Activated CD4-positive, alpha-beta memory T cell treated with anti-CD3 and anti-CD28 coated beads for 36 hours (primary cell): ENCODE measurements at regions not wholly inside any gene's neighbourhood (a gene's known extent, or its start where the extent isn't known, plus 50 kb on each side); places are given as distances from the start of the nearest gene placed in this dataset.

Source experiments
- CTCF ChIA-PET: fragments of 350-600 bp; sonication (Branson Sonifier 250); formaldehyde crosslinking; loops from one replicate; lab custom pipeline; 2021; ENCODE audit warnings: antibody characterized with exemption, inconsistent platforms; lab: Charles Lee
- POLR2A ChIA-PET: fragments of 350-600 bp; sonication (Branson Sonifier 250); formaldehyde crosslinking; loops from one replicate; lab custom pipeline; 2021; ENCODE audit warnings: antibody characterized with exemption; lab: Charles Lee
- DNase-seq: peaks from one replicate; pipeline ENCODE4 v3.0.0-alpha.2; 2020
- H3K27ac Mint-ChIP-seq: one replicate; pipeline ENCODE4 v1.8.0; 2021; ENCODE audit warnings: mixed read lengths
- H3K27me3 Mint-ChIP-seq: one replicate; pipeline ENCODE4 v1.8.0; 2021; ENCODE audit warnings: mixed read lengths
- H3K36me3 Mint-ChIP-seq: one replicate; pipeline ENCODE4 v1.8.0; 2021; ENCODE audit warnings: mixed read lengths
- H3K4me1 Mint-ChIP-seq: one replicate; pipeline ENCODE4 v1.8.0; 2021; ENCODE audit warnings: low read depth, mixed read lengths
- H3K4me3 Mint-ChIP-seq: one replicate; pipeline ENCODE4 v1.8.0; 2021; ENCODE audit warnings: mild to moderate bottlenecking, mixed read lengths
- H3K9me3 Mint-ChIP-seq: one replicate; pipeline ENCODE4 v1.8.0; 2021; ENCODE audit warnings: mixed read lengths
- intact Hi-C: fragments of 100-400 bp; cut with micrococcal nuclease; formaldehyde crosslinking; loops from one replicate; pipeline ENCODE4 v1.15.1; 2023

- Mint-ChIP-seq H3K4me3 (no peak overlapping the region), H3K4me1 (no peaks in the 10 kb centered on the region), H3K27ac (no peak overlapping the region), H3K27me3 (peaks cover 2% of the 10 kb centered on the region), H3K9me3 (no peaks in the 10 kb centered on the region), H3K36me3 (no peaks in the 10 kb centered on the region)
- intact Hi-C loops: no loop called here
- DNase-seq: no peak
- POLR2A ChIA-PET: no interaction called here
- CTCF ChIA-PET: interaction anchor here (1.3 to 2.6 kb wide), 3 partner anchors 138 to 257 kb away, joined by 5 to 8 read pairs (median 6); no protein-coding TSS in a partner anchor
Observed at GRCh38 chr10:124251317-124252065, 158.1 kb upstream of the CHST15 start.

- no peak for DNase-seq
- no peaks in the 10 kb centered on the region for H3K36me3 Mint-ChIP-seq
- no peaks in the 10 kb centered on the region for H3K9me3 Mint-ChIP-seq
- ChIA-PET POLR2A (no interaction called here), CTCF (no interaction called here)
- no peak overlapping the region for H3K4me3 Mint-ChIP-seq
- peaks cover 2% of the 10 kb centered on the region for H3K27me3 Mint-ChIP-seq
- no peaks in the 10 kb centered on the region for H3K4me1 Mint-ChIP-seq
- no peak overlapping the region for H3K27ac Mint-ChIP-seq
- intact Hi-C loops: no loop called here
Observed at GRCh38 chr10:124250506-124250905, 157.1 kb upstream of the CHST15 start.

GRCh38 chr10:124249812-124250432 lies 156.5 kb upstream of the CHST15 start:
- intact Hi-C loops: no loop called here
- H3K27me3 Mint-ChIP-seq: peaks cover 2% of the 10 kb centered on the region
- DNase-seq: no peak
- CTCF ChIA-PET: no interaction called here
- no peak overlapping the region for H3K4me3 Mint-ChIP-seq
- H3K27ac Mint-ChIP-seq: no peak overlapping the region
- H3K9me3 Mint-ChIP-seq: no peaks in the 10 kb centered on the region
- H3K36me3 Mint-ChIP-seq: no peaks in the 10 kb centered on the region
- POLR2A ChIA-PET: no interaction called here
- no peaks in the 10 kb centered on the region for H3K4me1 Mint-ChIP-seq

GRCh38 chr10:124249196-124249595 lies 155.8 kb upstream of the CHST15 start:
- intact Hi-C loops: no loop called here
- Mint-ChIP-seq H3K4me1 (no peaks in the 10 kb centered on the region), H3K9me3 (no peaks in the 10 kb centered on the region), H3K4me3 (no peak overlapping the region), H3K27ac (no peak overlapping the region), H3K27me3 (peaks cover 2% of the 10 kb centered on the region), H3K36me3 (no peaks in the 10 kb centered on the region)
- ChIA-PET CTCF (no interaction called here), POLR2A (no interaction called here)
- no peak for DNase-seq

- H3K9me3 Mint-ChIP-seq: no peaks in the 10 kb centered on the region
- DNase-seq: no peak
- H3K4me3 Mint-ChIP-seq: no peak overlapping the region
- POLR2A ChIA-PET: no interaction called here
- CTCF ChIA-PET: no interaction called here
- peaks cover 3% of the 10 kb centered on the region for H3K27me3 Mint-ChIP-seq
- no peak overlapping the region for H3K27ac Mint-ChIP-seq
- intact Hi-C loops: no loop called here
- no peaks in the 10 kb centered on the region for H3K4me1 Mint-ChIP-seq
- no peaks in the 10 kb centered on the region for H3K36me3 Mint-ChIP-seq
Observed at GRCh38 chr10:124248056-124249045, 155.0 kb upstream of the CHST15 start.

- no peak for DNase-seq
- intact Hi-C loops: no loop called here
- Mint-ChIP-seq H3K4me1 (no peaks in the 10 kb centered on the region), H3K27me3 (peaks cover 5% of the 10 kb centered on the region), H3K4me3 (no peak overlapping the region), H3K27ac (no peak overlapping the region), H3K9me3 (no peaks in the 10 kb centered on the region), H3K36me3 (no peaks in the 10 kb centered on the region)
- ChIA-PET CTCF (no interaction called here), POLR2A (no interaction called here)
Observed at GRCh38 chr10:124245806-124246440, 152.5 kb upstream of the CHST15 start.

GRCh38 chr10:124245191-124245590 lies 151.8 kb upstream of the CHST15 start:
- no peak overlapping the region for H3K4me3 Mint-ChIP-seq
- POLR2A ChIA-PET: no interaction called here
- H3K36me3 Mint-ChIP-seq: no peaks in the 10 kb centered on the region

GRCh38 chr10:124244256-124244877 lies 151.0 kb upstream of the CHST15 start:
- H3K27ac Mint-ChIP-seq: no peak overlapping the region
- H3K4me1 Mint-ChIP-seq: no peaks in the 10 kb centered on the region
- peaks cover 4% of the 10 kb centered on the region for H3K27me3 Mint-ChIP-seq
- intact Hi-C loops: no loop called here
- DNase-seq: no peak
- CTCF ChIA-PET: no interaction called here
- H3K4me3 Mint-ChIP-seq: no peak overlapping the region
- H3K36me3 Mint-ChIP-seq: no peaks in the 10 kb centered on the region
- H3K9me3 Mint-ChIP-seq: no peaks in the 10 kb centered on the region
- POLR2A ChIA-PET: no interaction called here

More at GRCh38 chr10:124245191-124245590, 151.8 kb upstream of the CHST15 start:
- intact Hi-C loops: no loop called here
- CTCF ChIA-PET: no interaction called here
- no peak for DNase-seq
- no peaks in the 10 kb centered on the region for H3K4me1 Mint-ChIP-seq
- H3K27me3 Mint-ChIP-seq: peaks cover 4% of the 10 kb centered on the region
- no peaks in the 10 kb centered on the region for H3K9me3 Mint-ChIP-seq
- H3K27ac Mint-ChIP-seq: no peak overlapping the region

GRCh38 chr10:124243702-124244121 lies 150.3 kb upstream of the CHST15 start:
- Mint-ChIP-seq H3K27me3 (peaks cover 4% of the 10 kb centered on the region), H3K36me3 (no peaks in the 10 kb centered on the region), H3K4me3 (no peak overlapping the region), H3K27ac (no peak overlapping the region), H3K4me1 (no peaks in the 10 kb centered on the region), H3K9me3 (no peaks in the 10 kb centered on the region)
- POLR2A ChIA-PET: no interaction called here
- intact Hi-C loops: no loop called here
- DNase-seq: no peak
- CTCF ChIA-PET: no interaction called here

GRCh38 chr10:124242791-124243190 lies 149.4 kb upstream of the CHST15 start:
- no peaks in the 10 kb centered on the region for H3K36me3 Mint-ChIP-seq
- H3K27me3 Mint-ChIP-seq: peaks cover 4% of the 10 kb centered on the region
- no peaks in the 10 kb centered on the region for H3K4me1 Mint-ChIP-seq
- CTCF ChIA-PET: no interaction called here
- intact Hi-C loops: no loop called here
- H3K27ac Mint-ChIP-seq: no peak overlapping the region
- no peak for DNase-seq
- H3K9me3 Mint-ChIP-seq: no peaks in the 10 kb centered on the region
- no peak overlapping the region for H3K4me3 Mint-ChIP-seq
- POLR2A ChIA-PET: no interaction called here

GRCh38 chr10:124242365-124242764 lies 149.0 kb upstream of the CHST15 start:
- POLR2A ChIA-PET: no interaction called here
- intact Hi-C loops: no loop called here
- Mint-ChIP-seq H3K4me3 (no peak overlapping the region), H3K36me3 (no peaks in the 10 kb centered on the region), H3K27ac (no peak overlapping the region), H3K9me3 (no peaks in the 10 kb centered on the region), H3K4me1 (no peaks in the 10 kb centered on the region), H3K27me3 (peaks cover 4% of the 10 kb centered on the region)
- no peak for DNase-seq
- CTCF ChIA-PET: no interaction called here
